Type B pancreatic cell (in vitro differentiated cells): ENCODE measurements at regions not wholly inside any gene's neighbourhood (a gene's known extent, or its start where the extent isn't known, plus 50 kb on each side); places are given as distances from the start of the nearest gene placed in this dataset.

Experiments
- DNase-seq: peaks from one replicate; pipeline ENCODE4 v3.0.0; 2021; ENCODE audit warnings: mixed read lengths; ENCODE audit not compliant: unreplicated experiment; ENCODE audit errors: extremely low spot score
- H3K27ac Mint-ChIP-seq: 2 replicates; pipeline ENCODE4 v1.8.0; 2021; ENCODE audit warnings: mild to moderate bottlenecking, mixed read lengths
- H3K27me3 Mint-ChIP-seq: 2 replicates; pipeline ENCODE4 v1.8.0; 2021; ENCODE audit warnings: mixed read lengths
- H3K36me3 Mint-ChIP-seq: 2 replicates; pipeline ENCODE4 v1.8.0; 2021; ENCODE audit warnings: mixed read lengths
- H3K4me1 Mint-ChIP-seq: one replicate; pipeline ENCODE4 v1.8.0; 2021; ENCODE audit warnings: mixed read lengths; ENCODE audit not compliant: unreplicated experiment
- H3K4me3 Mint-ChIP-seq: 2 replicates; pipeline ENCODE4 v1.8.0; 2021; ENCODE audit warnings: mild to moderate bottlenecking, mixed read lengths
- H3K9me3 Mint-ChIP-seq: 2 replicates; pipeline ENCODE4 v1.8.0; 2021; ENCODE audit warnings: mixed read lengths
- TF ChIP-seq, protein P1 (sequence below): fragments of 200-600 bp; sonication (generic); conservative IDR thresholded peaks from 2 replicates; pipeline ENCODE4 v1.5.0; 2021; ENCODE audit warnings: antibody characterized with exemption, mild to moderate bottlenecking

DNA sequence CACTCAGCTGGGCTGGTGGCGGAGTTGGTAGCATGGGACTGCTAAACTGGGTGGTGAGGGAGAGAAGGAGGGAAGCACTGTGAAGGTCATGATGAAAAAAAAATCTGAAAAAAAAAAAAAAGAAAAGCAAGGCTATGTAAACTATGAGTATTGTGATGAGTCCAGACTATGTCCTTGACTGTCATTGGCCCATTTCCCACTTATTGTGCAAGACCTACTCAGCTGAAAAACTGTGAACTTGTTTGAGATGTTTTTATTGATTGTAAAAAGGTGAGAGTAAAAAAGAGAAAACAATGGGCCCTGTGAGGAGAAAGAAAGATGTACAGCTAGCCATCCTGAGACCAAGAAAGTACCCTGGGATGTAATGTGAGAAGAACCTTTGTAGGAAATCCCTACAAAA, 798.4 kb upstream of the TENM4 start:
- Mint-ChIP-seq H3K36me3 (no peaks in the 10 kb centered on the region), H3K27me3 (no peaks in the 10 kb centered on the region), H3K27ac (no peak overlapping the region), H3K9me3 (peaks cover 17% of the 10 kb centered on the region), H3K4me1 (no peaks in the 10 kb centered on the region), H3K4me3 (no peak overlapping the region)
- DNase-seq: no peak
- TF ChIP-seq, protein P1, sequence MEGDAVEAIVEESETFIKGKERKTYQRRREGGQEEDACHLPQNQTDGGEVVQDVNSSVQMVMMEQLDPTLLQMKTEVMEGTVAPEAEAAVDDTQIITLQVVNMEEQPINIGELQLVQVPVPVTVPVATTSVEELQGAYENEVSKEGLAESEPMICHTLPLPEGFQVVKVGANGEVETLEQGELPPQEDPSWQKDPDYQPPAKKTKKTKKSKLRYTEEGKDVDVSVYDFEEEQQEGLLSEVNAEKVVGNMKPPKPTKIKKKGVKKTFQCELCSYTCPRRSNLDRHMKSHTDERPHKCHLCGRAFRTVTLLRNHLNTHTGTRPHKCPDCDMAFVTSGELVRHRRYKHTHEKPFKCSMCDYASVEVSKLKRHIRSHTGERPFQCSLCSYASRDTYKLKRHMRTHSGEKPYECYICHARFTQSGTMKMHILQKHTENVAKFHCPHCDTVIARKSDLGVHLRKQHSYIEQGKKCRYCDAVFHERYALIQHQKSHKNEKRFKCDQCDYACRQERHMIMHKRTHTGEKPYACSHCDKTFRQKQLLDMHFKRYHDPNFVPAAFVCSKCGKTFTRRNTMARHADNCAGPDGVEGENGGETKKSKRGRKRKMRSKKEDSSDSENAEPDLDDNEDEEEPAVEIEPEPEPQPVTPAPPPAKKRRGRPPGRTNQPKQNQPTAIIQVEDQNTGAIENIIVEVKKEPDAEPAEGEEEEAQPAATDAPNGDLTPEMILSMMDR: no peak

- H3K9me3 Mint-ChIP-seq: peaks cover 7% of the 10 kb centered on the region
These were observed 787.1 kb upstream of the TENM4 start for GRCh38 chr11:80227915-80228314.

DNA sequence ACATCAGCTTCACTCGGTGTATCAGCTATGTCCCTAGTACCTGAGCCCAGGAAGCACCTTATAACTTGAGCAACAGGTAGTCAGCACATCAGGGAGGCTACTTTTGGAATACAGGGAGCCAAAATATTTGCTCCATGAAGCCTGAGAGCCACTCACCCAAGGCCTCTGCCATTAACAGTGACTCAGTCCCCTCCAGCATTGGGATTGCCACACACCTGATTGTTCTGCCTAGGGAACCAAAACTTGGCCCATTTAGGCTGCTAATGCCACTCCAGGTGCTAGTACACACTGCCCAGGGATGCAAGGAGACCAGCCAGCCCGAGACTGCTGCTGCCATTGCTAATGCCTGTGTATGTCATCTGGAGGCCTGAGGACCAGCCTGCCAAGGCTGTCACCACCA, 773.6 kb upstream of the TENM4 start:
- TF ChIP-seq, protein P1: no peak
- no peak for DNase-seq
- Mint-ChIP-seq H3K9me3 (peaks cover 6% of the 10 kb centered on the region), H3K4me3 (no peak overlapping the region), H3K27me3 (no peaks in the 10 kb centered on the region), H3K4me1 (no peaks in the 10 kb centered on the region), H3K27ac (no peak overlapping the region), H3K36me3 (no peaks in the 10 kb centered on the region)

More at GRCh38 chr11:80227915-80228314, 787.1 kb upstream of the TENM4 start:
- Mint-ChIP-seq H3K27ac (no peak overlapping the region), H3K27me3 (no peaks in the 10 kb centered on the region), H3K4me1 (no peaks in the 10 kb centered on the region), H3K4me3 (no peak overlapping the region), H3K36me3 (no peaks in the 10 kb centered on the region)
- no peak for DNase-seq
- TF ChIP-seq, protein P1: no peak

DNA sequence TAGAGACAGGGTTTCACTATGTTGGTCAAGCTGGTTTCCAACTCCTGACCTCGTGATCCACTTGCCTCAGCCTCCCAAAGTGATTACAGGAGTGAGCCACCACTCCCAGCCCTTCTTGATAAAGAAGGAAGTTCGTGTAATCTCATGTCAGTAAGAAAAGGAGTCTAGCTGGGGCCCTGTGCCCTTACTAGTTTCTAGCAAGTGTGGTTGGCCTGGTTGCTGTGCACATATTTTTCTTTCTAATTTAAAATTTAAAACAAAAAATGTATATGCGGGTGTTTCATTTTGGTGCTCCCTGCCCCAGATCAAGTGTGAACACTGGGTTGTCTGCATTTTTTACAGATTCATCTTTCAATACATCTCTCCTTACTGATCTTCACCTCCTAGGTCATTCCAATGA, 770.8 kb upstream of the TENM4 start:
- Mint-ChIP-seq H3K36me3 (no peaks in the 10 kb centered on the region), H3K9me3 (peaks cover 5% of the 10 kb centered on the region), H3K4me1 (no peaks in the 10 kb centered on the region), H3K27me3 (no peaks in the 10 kb centered on the region), H3K27ac (no peak overlapping the region), H3K4me3 (no peak overlapping the region)
- TF ChIP-seq, protein P1: no peak
- no peak for DNase-seq

DNA sequence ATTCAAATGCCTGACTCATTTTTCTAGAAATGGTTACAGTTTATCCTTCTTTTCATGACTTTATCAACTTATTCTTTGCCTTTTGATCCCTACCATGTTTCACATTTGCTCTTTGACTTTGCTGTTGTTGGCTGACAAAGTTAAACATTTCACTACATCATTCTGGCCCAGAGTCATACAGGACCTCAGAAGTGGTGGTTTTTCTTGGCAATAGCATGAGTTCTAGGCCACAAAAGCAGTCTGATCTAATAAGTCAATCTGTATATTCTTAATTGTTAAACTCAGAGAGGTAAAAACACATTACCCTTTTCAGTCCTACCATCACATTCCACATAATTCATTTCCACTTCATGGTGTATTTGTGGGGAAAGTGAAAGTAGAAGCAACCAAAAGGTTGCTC, 763.2 kb upstream of the TENM4 start:
- DNase-seq: no peak

More for the DNA sequence above, 763.2 kb upstream of the TENM4 start:
- Mint-ChIP-seq H3K27ac (no peak overlapping the region), H3K4me1 (no peaks in the 10 kb centered on the region), H3K27me3 (no peaks in the 10 kb centered on the region), H3K4me3 (no peak overlapping the region), H3K36me3 (no peaks in the 10 kb centered on the region), H3K9me3 (peaks cover 5% of the 10 kb centered on the region)
- TF ChIP-seq, protein P1: no peak
